Bronchial epithelial cell (primary cell): ENCODE measurements at regions not wholly inside any gene's neighbourhood (a gene's known extent, or its start where the extent isn't known, plus 50 kb on each side); places are given as distances from the start of the nearest gene placed in this dataset.

Source experiments
- DNase-seq: peaks from one replicate; pipeline ENCODE4 v3.0.0-alpha.2; 2010; ENCODE audit warnings: low read depth
- FAIRE-seq: peaks from 2 replicates; lab custom pipeline; 2011; peaks lifted over from hg19 to GRCh38; lab: Jason Lieb, UNC
- H3K27me3 ChIP-seq: 2 replicates; pipeline ENCODE4 v1.5.1; 2011; ENCODE audit warnings: low read length; ENCODE audit not compliant: control insufficient read depth, insufficient read depth
- H3K36me3 ChIP-seq: 2 replicates; pipeline ENCODE4 v1.5.1; 2011; ENCODE audit warnings: low read length; ENCODE audit not compliant: control insufficient read depth, insufficient read depth
- H3K4me3 ChIP-seq: 2 replicates; pipeline ENCODE4 v1.5.1; 2011; ENCODE audit warnings: mild to moderate bottlenecking, low read depth, low read length, control low read depth
- CTCF ChIP-seq: IDR thresholded peaks from 2 replicates; pipeline ENCODE4 v1.5.1; 2011; ENCODE audit warnings: mild to moderate bottlenecking, moderate library complexity, low read length, control low read depth, inconsistent platforms; ENCODE audit not compliant: insufficient read depth, severe bottlenecking

GRCh38 chr10:23694446-23694920, 255.6 kb downstream of the OTUD1 start:
- no peak for FAIRE-seq
- Histone ChIP-seq H3K36me3 (no peaks in the 10 kb centered on the region), H3K4me3 (no peak overlapping the region), H3K27me3 (peaks cover 28% of the 10 kb centered on the region)
- TF ChIP-seq CTCF = no peak
- DNase-seq = no peak

- DNase-seq (no peak), FAIRE-seq (no peak)
- peaks cover 28% of the 10 kb centered on the region for H3K27me3 ChIP-seq
- no peak overlapping the region for H3K4me3 ChIP-seq
- TF ChIP-seq CTCF = no peak
- H3K36me3 ChIP-seq = no peaks in the 10 kb centered on the region
These were observed 256.3 kb downstream of the OTUD1 start for GRCh38 chr10:23694921-23695824.

- H3K4me3 ChIP-seq = no peak overlapping the region
- no peak for TF ChIP-seq CTCF
- peaks cover 28% of the 10 kb centered on the region for H3K27me3 ChIP-seq
- DNase-seq (no peak), FAIRE-seq (no peak)
- no peaks in the 10 kb centered on the region for H3K36me3 ChIP-seq
These were observed 257.0 kb downstream of the OTUD1 start for GRCh38 chr10:23695825-23696420.

GRCh38 chr10:23696476-23696875, 257.6 kb downstream of the OTUD1 start:
- peaks cover 28% of the 10 kb centered on the region for H3K27me3 ChIP-seq
- no peak for FAIRE-seq
- H3K4me3 ChIP-seq = no peak overlapping the region
- no peak for TF ChIP-seq CTCF
- DNase-seq = peak; percentile 30
- no peaks in the 10 kb centered on the region for H3K36me3 ChIP-seq

- Histone ChIP-seq H3K4me3 (no peak overlapping the region), H3K27me3 (no peaks in the 10 kb centered on the region), H3K36me3 (no peaks in the 10 kb centered on the region)
- DNase-seq (peak; percentile 57), FAIRE-seq (peak; percentile 47)
- TF ChIP-seq CTCF = peak; percentile 87
These were observed 264.1 kb downstream of the OTUD1 start for GRCh38 chr10:23702977-23703414.
